ENCODE measurements at regions not wholly inside any gene's neighbourhood (a gene's known extent, or its start where the extent isn't known, plus 50 kb on each side); places are given as distances from the start of the nearest gene placed in this dataset.
A peak's percentile ranks its signal among the peaks of the same experiment; 100 is the strongest.

DNA sequence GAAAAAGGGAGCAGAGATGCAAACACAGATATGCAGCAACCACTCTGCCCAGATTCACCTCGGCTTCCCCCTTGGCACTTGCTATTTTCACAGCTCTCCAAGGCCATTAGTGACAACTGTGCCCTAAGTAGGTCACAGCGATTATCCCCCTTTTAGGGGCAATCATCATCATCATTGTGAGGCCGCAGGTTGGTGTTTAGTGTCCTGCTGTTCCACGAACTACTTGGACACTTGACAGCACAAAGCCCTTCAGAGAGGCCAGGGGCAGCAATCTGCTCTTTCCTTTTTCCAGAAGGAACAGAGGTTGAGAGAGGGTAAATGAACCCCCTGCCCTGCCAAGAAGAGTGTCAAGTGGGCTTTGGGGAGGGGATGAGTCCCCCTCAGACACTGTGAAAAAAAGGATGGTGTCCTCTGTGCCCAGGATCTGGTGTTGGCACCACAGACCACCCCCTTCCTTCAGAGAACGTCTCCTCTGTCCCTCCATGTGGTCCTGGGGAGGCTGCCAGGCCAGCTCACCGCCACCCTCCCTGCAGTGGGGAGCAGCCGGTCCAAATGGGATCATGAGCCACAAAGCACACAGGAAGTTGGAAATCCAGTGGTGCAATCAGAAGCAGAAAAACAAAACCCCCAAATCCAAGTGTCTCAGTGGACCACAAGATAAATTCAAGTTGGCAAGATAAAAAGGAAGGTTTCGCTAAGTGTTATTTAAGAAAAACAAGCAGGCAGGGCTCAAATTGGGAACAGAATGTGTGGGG lies 78.4 kb upstream of the MED9 start:
- DNase-seq = no peak

DNA sequence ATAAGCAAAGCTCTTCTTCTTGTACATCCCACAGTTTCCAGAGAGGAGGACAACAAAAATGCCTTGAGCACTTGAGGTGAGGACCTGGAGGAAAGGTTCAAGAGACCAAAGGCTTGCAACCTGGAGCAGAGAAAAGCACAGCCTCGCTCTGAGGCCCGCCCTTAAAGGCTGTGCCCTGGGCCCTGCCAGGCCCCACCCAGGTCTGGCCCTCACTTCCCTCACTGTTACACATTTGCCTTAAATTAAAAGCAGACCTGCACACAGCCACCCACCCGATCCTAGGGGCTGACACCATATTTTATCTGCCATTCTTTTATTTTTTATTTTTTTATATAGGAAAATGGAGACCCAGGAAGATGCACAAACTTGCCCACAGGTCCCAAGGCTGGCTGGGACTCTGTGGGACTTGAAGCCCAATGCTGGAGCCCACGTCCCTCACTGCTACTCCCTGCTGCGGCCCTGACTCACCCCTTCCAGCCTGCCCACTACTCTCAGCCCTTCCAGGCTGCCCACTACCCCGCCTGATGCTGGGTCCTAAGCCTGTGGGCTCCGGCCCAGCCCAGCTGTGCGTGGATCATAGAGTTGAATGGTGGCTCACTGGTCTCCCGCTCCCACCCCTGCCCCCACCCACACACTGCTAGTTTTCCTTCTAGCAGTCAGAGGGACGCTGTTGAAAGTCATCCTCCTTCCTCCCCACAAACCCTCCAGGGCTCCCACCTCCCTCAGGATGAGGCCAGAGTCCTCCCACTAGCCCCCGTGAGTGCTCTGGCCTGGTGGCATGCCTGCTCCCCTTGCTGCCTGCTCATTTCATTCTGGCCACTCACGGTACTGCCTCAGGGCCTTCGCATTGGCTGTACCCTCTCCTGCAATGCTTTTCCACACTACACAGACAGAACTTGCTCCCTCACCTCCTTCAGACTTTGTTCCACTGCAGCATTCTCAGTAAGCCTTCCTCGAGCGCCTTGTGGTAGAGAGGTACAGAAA lies 77.6 kb upstream of the MED9 start:
- no peak for DNase-seq

DNA sequence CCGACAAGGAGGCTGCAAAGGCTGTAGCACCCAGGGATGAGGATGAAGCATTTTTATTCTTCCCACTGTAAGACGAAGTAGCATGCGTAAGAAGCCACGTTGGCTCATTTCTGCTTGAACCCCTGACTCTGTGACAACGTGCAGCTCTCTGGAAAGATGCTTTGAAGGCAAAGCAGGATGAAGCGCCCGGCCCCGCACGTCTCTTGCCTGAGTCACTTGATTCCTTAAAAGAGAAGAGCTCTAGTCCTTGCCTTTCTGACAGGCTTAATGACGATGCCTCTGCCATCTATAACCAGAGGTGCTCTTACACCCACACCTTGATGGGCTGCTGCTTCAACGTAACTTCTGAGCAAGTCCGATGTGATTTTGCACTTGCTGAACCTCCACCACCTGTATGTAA lies 76.7 kb upstream of the MED9 start:
- DNase-seq = no peak

DNA sequence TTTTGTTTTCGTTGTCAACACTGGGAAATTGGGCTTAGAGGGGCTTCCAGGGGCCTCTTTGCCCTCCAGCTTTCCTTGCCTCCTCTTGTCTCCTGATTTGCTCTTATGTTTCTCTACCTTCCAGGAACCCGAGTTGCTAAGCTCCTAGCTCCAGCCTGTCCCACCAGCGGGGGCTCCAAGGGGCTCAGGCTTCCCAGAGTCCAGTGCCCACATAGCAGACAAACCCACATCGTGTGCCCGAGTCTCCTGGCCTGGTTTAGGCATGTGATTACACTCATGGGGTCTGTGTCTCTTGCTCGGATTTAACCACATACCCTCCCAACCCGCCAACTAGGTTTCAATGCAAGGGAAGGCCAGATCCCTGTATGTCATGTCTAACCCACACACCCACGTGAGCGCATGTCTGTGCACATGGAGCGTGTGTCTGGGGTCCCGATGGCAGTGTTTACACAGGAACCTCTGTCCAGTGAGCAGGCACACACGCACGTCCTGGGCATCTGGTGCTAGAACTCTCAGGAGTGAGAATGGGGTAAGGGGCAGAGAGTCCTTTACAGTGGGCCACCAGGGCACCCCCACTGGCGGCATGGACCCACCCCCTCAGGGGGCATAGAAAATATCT lies 76.1 kb upstream of the MED9 start:
- DNase-seq = no peak

DNA sequence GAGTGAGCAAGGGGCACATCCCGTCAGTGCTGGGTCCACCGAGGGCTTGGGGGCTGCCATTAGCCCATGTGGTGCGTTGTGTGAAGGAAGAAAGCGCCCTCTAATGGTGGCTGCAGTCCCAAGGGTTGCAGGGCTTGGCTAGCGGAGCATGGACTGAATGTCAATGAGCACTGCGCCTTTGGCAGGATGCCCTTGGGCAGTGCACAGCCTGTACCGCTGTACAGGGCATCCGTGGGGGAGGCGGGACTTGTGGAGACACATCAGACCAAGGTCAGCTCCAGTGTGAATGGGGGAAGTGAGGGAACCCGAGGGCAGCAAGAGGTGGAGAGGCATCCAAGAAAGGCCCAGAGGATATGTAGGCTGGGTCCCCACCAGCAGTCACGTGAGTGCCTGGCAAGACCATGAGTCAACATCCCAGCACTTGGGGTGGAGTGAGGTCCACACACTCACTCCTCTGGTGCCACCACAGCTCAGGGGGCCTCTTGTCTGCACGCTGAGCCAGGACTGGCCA lies 75.5 kb upstream of the MED9 start:
- no peak for DNase-seq

DNA sequence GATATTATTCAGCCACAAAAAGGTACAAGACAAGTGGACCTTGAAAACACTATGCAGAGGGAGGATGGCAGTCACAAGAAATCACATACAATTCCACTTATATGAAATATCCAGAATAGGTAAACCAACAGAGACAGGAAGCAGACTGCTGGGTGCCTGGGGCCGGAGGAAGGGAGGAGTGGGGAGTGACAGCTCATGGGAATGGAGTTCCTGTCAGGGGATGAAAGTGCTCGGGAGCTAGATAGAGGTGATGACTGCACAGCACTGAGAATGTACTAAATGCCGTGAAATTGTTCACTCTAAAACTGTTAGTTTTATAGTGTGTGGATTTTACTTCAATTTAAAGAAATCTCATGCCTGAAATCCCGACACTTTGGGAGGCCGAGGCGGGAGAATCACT lies 74.2 kb upstream of the MED9 start:
- no peak for DNase-seq

DNA sequence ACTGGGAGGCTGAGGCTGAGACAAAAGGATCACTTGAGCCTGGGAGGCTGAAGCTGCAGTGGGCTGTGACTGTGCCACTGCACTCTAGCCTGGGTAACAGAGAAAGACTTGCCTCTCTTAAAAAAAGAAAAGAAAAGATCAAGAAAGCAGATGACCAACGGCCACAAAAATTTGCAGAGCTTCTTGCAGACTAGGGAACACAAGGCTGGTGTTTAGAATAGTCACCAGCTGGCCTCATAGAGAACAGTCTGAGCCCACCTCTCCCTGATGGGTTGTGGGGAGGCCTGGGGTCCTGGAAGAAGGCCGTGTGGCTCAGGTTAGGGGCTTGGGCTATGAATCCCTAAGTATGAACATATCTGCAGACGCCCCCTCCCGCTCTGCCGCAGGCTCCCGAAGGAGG lies 73.7 kb upstream of the MED9 start:
- no peak for DNase-seq

DNA sequence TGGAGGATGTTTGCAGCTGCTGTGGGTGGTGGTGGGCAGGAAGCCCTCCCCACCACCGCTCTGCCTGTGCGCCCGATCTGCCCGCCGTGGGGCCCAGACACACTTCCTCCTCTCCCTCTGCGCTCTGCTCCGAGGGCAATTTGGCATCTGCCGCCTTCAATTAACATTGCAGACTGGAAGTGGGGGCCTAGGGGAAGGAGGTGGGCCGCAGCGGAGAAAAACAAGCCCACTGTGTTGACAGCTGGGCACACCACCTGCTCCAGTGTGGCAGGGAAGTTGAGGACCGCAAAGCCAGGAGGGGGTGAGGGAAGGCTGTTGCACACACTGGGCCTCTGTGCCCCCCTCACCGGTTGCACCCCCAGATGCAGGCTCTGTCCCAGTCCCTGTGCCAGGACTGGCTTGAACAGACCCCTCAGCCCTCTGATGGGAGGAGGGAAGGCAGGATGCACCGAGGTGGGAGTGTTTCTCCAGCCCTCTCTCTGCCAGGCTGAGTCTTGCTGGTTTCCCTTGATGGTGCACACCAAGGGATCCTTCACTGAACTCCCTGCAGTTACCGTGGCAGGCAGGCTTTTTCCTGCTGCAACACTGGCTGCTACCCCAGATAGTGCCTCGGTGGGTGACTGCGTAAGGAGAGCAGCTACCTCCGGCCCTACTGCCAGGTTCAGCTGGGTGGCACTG lies 72.8 kb upstream of the MED9 start:
- no peak for DNase-seq

DNA sequence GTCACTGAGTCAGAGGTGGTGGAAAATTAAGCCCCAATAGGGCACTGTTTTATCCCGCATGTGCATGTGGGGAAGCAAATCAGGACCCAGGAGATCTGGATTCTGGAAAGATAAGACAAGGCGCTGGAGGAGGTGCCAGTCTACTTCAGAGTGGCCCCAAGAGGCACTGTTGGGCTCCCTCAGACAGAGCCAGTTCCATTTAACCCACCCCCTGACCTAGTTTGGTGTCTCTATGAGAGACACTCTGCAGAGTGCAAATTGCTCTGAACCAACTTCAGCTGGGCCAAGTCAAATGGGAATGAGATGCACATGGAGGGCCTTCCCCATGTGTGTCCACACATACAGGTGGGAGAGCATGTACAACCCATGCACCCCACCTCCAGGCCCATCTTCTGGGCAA lies 71.1 kb upstream of the MED9 start:
- no peak for DNase-seq

DNA sequence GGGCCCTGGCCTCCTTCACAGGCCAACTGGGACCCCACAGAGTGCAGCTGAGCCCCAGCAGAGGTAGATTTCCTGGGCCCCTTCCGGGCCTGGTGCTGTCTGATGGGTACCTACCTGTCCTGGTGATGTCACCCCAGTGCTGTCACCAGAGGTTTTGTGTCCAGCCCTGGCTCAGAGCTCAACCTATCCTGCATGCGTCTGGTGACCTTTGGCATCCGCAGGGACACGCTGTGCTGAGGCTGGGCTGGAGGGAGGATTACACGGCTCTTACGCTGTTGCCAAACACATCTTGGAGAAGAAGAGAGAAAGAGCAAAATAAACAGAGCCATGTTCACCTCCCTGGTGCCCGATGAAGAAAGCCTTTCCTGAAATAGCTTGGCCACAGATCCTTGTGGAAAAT lies 70.6 kb upstream of the MED9 start:
- DNase-seq = no peak

DNA sequence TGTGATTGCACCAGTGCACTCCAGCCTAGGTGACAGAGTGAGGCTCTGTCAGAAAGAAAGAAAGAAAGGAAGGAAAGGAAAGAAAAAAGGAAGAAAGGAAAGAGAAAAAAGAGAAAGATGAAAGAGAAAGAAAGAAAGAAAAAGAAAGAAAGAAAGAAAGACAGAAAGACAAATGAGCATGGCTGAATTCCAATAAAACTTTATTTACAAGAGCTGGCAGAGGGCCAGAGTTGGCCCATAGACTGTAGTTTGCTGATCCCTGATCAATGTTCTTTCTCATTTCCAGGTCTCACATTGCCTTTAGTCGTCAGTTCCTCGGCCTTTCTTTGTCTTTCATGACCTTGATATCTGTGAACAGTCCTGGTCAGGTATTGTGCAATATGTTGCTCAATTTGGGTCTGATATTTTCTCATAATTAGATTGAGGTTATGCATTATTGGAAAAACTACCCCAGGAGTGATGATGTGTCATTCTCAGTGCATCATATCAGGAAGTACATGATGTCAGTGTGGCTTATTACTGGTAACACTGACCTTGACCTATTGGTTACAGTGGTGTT lies 68.5 kb upstream of the MED9 start:
- no peak for DNase-seq

DNA sequence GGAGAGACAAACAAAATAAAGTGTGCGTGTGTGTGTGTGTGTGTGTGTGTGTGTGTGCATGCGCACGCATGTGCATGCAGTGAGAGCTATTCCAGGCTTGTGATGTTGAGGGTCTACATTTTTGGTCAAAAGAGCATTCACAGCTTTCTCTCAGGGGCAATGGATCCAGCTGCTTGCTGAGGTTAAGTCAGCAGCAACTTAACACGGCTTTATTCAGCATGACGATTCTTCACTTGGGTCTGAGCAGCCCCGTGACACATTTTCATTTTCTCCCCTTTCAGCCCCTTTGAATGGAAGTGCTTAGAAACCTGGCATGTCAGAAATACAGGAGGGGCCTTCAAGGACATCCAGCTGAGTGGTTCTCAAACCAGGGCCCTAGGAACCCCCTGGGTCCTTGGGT lies 66.4 kb upstream of the MED9 start:
- no peak for DNase-seq

DNA sequence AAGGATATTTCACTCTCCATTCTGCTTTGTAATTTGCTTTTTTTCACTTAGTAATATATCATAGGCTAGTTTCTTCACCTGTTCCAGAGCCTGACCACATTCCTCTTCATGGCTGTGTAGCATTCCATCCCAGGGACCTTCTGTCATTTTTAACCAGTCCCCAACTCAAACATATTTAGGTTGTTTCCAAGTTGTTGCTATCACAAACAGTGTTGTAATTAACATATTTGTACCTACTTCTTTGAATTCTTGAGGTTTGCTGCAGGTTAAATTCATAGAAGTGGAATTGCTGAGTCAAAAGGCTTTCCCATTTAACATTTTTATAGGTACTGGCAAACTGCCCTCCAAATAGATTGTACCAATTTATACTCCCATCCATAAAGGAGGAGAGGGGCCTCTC lies 65.1 kb upstream of the MED9 start:
- no peak for DNase-seq

DNA sequence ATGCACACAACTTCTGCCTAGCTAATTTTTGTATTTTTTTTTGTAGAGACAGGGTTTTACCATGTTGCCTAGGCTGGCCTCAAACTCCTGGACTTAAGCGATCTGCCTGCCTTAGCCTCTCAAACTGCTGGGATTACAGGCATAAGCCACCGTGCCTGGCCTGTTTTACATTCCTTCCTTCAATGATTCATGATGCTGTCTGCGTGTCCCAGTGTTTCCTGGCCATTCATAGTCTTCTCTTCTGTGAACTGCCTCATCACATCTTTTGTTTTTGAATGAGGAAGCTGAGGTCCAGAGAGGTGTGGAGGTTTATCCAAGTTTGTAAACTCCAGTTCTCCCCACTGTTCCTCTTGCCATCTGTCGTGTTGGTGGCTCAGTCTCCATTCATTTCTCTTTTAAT lies 64.5 kb upstream of the MED9 start:
- DNase-seq = no peak

DNA sequence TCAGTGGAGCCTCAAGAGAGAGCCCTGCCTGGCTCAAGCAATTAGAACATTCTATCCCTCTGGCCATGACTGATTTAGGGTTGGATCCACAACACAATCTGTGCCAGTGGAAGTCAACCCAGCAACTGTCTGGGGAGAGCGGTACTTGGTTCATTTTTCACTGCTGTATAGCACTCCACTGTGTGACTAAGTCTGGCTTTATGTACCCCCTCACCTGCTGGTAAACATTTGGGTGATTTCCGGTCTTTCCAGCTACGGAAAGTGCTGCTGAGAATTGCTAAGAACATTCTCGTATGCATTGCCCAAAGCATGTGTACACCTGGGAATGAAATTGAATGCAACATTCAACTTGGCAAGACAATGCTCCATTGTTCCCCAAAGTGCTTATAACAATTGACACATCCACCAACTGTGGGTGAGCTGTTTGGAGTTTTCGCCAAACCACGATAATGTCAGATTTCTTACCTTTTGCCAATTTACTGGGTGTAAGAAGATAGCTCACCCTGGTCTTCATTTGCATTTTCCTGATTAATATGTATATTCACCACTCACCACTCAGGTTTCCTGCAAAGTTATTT lies 63.5 kb upstream of the MED9 start:
- no peak for DNase-seq

DNA sequence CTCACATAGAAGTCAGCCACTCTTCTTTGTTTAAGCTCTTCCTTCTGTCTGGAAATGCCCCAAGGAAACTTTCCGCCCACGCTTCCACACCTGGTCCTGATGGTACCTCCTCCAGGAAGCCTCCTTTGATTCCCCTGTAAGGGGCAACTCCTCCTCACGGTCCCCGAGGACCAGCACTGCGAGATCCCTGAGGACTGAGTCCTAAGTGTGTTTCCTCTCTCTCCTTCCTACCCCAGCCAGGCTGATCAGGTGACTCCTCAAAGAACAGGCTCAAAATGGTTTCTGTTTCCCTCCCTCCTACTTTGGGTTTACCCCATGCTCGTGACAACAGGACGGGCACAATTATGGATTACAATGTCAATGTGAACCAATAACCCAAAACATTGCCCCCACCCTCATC lies 63.0 kb upstream of the MED9 start:
- DNase-seq = no peak

DNA sequence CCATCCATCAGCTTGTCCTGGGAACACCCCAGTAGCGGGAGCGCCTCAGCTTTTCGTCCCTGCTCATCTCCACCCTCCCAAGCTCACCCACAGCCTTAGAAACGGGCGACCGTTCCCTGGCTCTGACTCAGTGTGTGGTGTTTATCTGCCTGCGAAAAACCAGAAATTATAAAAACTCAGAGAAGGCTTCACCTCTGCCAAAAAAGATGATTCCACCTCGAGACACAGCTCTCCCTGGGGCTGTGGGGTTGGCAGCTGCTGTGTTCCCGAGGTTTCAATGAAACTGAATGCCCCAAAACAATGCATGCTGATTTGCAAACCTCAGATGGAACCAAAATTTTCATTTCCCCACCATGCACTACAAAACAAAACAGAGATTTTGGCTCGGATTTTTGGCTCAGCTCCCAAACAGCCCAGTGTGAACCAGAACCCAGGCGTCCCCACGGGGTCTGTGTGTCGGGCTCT lies 62.4 kb upstream of the MED9 start:
- DNase-seq = no peak

DNA sequence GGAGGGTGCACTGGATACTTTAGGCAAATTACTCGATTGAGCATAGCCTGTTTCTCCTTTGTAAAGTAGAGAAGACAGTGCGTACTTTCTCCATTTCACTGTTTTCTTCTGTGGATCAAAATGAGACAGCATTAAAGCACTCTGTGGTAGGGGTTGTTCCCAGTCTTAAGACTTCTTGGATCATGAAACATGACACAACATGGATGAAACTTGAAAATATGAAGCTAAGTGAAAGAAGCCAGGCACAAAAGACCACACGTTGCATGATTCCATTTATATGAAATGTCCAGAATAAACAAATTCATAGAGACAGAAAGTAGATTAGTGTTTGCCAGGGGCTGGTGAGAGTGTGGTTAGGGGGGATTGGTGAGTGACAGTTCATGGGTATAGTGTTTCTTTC lies 61.8 kb upstream of the MED9 start:
- no peak for DNase-seq

DNA sequence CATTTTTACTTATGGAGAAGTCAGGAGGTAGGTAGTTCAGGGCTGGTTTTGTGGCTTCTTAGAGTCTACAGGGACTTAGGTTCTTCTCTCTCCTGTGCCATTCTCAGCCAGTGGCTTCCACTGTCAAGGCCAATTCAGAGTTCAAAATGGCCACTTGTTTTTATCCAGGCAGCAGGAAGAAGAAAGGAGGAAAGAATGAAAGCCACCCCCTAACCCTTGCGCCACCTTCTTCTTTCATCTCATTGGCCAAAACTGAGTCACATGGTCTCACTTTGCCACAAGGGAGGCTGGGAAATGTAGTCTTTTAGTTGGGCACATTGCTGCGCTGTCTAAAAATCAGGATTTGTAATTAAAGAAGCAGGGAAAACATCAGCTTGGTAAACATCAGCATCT lies 60.8 kb upstream of the MED9 start:
- DNase-seq = peak; percentile 30

DNA sequence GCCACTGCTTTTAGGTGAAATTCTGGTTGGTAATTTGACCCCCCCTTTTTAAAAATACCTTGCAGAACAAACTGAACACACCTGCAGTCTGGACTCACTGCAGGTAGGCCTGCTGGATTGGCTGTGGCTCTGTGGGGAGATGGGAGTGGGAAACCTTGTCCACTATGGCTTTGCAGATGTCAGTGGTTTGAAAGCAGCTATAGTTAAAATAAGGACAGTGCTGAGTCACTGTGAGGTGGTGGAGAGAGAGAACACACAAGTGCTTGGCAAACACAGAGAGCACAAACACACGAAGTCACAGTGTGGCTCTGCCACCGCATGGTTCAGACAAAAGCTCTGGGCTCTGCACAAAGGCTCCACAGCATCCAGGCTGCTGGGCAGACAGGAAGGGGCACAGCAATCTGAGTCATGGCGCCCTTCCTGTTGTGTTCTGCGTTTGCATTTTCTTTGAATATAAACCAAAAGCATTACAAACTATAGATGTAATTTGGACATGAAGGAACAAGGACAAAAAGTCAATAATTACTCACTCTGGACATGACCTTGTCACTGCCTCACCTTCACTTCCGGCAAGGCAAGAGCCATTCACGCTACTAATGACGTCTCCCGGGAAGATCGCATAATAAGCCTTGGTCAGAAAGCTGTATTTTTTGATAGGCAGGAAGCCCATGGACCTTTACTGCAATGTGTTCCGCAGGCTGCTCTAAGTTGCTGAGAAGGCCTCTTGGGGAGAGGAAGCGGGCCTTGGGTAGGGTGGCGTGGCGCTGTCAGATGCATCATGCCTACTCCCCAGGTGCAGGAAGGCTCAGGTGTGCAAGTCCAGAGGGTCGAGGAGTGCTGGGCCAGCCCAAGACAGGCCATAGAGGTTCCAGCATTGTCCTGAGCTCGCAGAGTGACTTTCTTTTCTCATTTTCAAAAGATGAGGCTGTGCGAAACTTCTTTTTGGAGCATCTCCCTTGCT lies 60.1 kb upstream of the MED9 start:
- peak; percentile 30 for DNase-seq

DNA sequence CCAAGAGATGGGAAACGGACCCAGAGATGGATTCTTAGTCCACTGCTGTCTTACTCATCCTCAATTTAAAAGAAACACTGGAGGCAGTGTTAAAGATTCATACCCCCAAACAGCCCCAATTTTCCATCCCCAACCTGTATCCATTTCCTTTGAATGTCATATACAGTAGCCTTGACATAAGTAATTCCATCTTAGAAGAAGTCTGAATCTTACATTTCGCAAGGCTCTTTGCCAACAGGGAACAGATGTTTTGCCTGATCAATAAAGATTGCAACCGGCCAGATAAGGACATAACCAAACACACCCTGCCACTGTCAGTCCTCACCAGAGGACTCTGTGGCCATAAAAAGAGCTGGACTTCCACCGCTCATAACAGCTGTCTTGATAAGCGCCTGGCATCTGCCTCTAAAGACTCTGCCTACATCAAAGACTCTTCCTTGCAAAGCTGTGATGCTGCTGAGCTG lies 59.0 kb upstream of the MED9 start:
- no peak for DNase-seq

Data from DMS79 treated with DMSO at 0.1 percent for 48 hours (cell line).